A549 (cell line): ENCODE measurements at regions not wholly inside any gene's neighbourhood (a gene's known extent, or its start where the extent isn't known, plus 50 kb on each side); places are given as distances from the start of the nearest gene placed in this dataset.

Experiments
- ATAC-seq, 2 experiments: fragments of 200-7000 bp in 1 of 2; fragments of >200 bp in 1 of 2; cut with Nextera tagmentation in 1 of 2; cut with Tn5 transposase in 1 of 2; 3 replicates each; pipeline versions ENCODE4 v1.8.0 to v1.9.1; 2018 to 2020; ENCODE audit warnings: mild to moderate bottlenecking in 1 of 2, moderate library complexity in 1 of 2
- CTCF ChIA-PET: fragments of 300-600 bp; sonication (Branson Sonifier 250); formaldehyde crosslinking; extraction: SDS; loops from one replicate; lab custom pipeline; 2021; ENCODE audit warnings: antibody characterized with exemption, inconsistent platforms; lab: Yijun Ruan, JAX
- POLR2A ChIA-PET: fragments of 350-600 bp; formaldehyde crosslinking; extraction: SDS; loops from one replicate; lab custom pipeline; 2021; ENCODE audit warnings: antibody characterized with exemption, inconsistent platforms; lab: Yijun Ruan, JAX
- DNase-seq, 2 experiments: peaks; one replicate each; pipeline versions ENCODE4 v3.0.0 to v3.0.0-alpha.2; 2011 to 2016; ENCODE audit warnings: low read depth in 1 of 2, low spot score in 1 of 2
- FAIRE-seq: peaks from 2 replicates; lab custom pipeline; 2011; peaks lifted over from hg19 to GRCh38; lab: Jason Lieb, UNC
- H3K27ac ChIP-seq, 2 experiments: fragments of >200 bp; sonication (Bioruptor Twin); formaldehyde crosslinking; 3 replicates each; pipeline ENCODE4 v1.5.1; 2016 to 2017
- H3K4me1 ChIP-seq: fragments of >200 bp; sonication (Bioruptor Twin); formaldehyde crosslinking; 3 replicates; pipeline ENCODE4 v1.6.1; 2016
- H3K4me2 ChIP-seq: fragments of >200 bp; sonication (Bioruptor Twin); formaldehyde crosslinking; 3 replicates; pipeline ENCODE4 v1.6.1; 2016
- H3K4me3 ChIP-seq: fragments of >200 bp; sonication (Bioruptor Twin); formaldehyde crosslinking; 3 replicates; pipeline ENCODE4 v1.5.1; 2016
- H3K9me3 ChIP-seq: fragments of >200 bp; sonication (Bioruptor Twin); formaldehyde crosslinking; 3 replicates; pipeline ENCODE4 v1.6.1; 2016
- CBX2 ChIP-seq: fragments of 200-600 bp; sonication (generic); IDR thresholded peaks from 2 replicates; pipeline ENCODE4 v1.6.1; 2016; ENCODE audit warnings: low read depth, mild to moderate bottlenecking, borderline replicate concordance
- CEBPB ChIP-seq, 2 experiments: fragments of >200 bp in 1 of 2; sonication (Bioruptor Twin) in 1 of 2; formaldehyde crosslinking in 1 of 2; IDR thresholded peaks; 2 replicates each; pipeline ENCODE4 v1.6.1; 2012 to 2016
- EHMT2 ChIP-seq: fragments of 200-600 bp; sonication (generic); IDR thresholded peaks from 2 replicates; pipeline ENCODE4 v1.6.1; 2016; ENCODE audit warnings: antibody characterized with exemption, low read depth, mild to moderate bottlenecking, moderate library complexity
- FOSB ChIP-seq: fragments of 250-450 bp; sonication (Bioruptor Pico); IDR thresholded peaks from 2 replicates; pipeline ENCODE4 v1.5.0; 2020; ENCODE audit warnings: mild to moderate bottlenecking, moderate library complexity
- GATA3 ChIP-seq: IDR thresholded peaks from 2 replicates; pipeline ENCODE4 v1.6.1; 2012; ENCODE audit warnings: borderline replicate concordance
- JUN ChIP-seq, 2 experiments: fragments of >200 bp; sonication (Bioruptor Twin); formaldehyde crosslinking; IDR thresholded peaks; 2 replicates in 1 of 2; 3 replicates in 1 of 2; pipeline ENCODE4 v1.6.1; 2016 to 2017
- KDM5A ChIP-seq: fragments of 200-600 bp; sonication (generic); IDR thresholded peaks from 2 replicates; pipeline ENCODE4 v1.6.1; 2016; ENCODE audit warnings: antibody characterized with exemption, mild to moderate bottlenecking
- NFE2L2 ChIP-seq: fragments of 150-350 bp; conservative IDR thresholded peaks from 2 replicates; pipeline ENCODE4 v1.6.1; 2014; ENCODE audit warnings: low read length
- PHF8 ChIP-seq: fragments of 200-600 bp; sonication (generic); IDR thresholded peaks from 2 replicates; pipeline ENCODE4 v1.6.1; 2016; ENCODE audit warnings: low read depth, mild to moderate bottlenecking, antibody characterized with exemption, moderate library complexity, borderline replicate concordance
- RAD21 ChIP-seq, 2 experiments: fragments of >200 bp in 1 of 2; sonication (Bioruptor Twin) in 1 of 2; formaldehyde crosslinking in 1 of 2; IDR thresholded peaks in 1 of 2; conservative IDR thresholded peaks in 1 of 2; 2 replicates in 1 of 2; 3 replicates in 1 of 2; pipeline ENCODE4 v1.6.1; 2012 to 2018; ENCODE audit warnings: inconsistent platforms in 1 of 2
- RARB ChIP-seq: fragments of 250-450 bp; sonication (Bioruptor Pico); IDR thresholded peaks from 2 replicates; pipeline ENCODE4 v1.8.0; 2021; ENCODE audit warnings: mild to moderate bottlenecking, moderate library complexity
- RCOR1 ChIP-seq: fragments of 150-350 bp; IDR thresholded peaks from 2 replicates; pipeline ENCODE4 v1.6.1; 2014; ENCODE audit warnings: antibody characterized with exemption, low read length, low read depth
- RFX5 ChIP-seq: fragments of 450-650 bp; IDR thresholded peaks from 2 replicates; pipeline ENCODE4 v1.7.1; 2014; ENCODE audit warnings: antibody characterized with exemption, mild to moderate bottlenecking, moderate library complexity
- RNF2 ChIP-seq: fragments of 200-600 bp; sonication (generic); IDR thresholded peaks from 2 replicates; pipeline ENCODE4 v1.6.1; 2016; ENCODE audit warnings: low read depth, mild to moderate bottlenecking, antibody characterized with exemption, moderate library complexity, borderline replicate concordance
- SREBF2 ChIP-seq: fragments of 450-650 bp; IDR thresholded peaks from 2 replicates; pipeline ENCODE4 v1.6.1; 2014; ENCODE audit warnings: mild to moderate bottlenecking, moderate library complexity
- ZSCAN20 ChIP-seq: fragments of 250-450 bp; sonication (Bioruptor Pico); IDR thresholded peaks from 2 replicates; pipeline ENCODE4 v1.8.0; 2022; ENCODE audit warnings: mild to moderate bottlenecking, moderate library complexity
- WGBS: methylation state at CpG from one replicate; pipeline ENCODE4 v1.1.6; 2017; ENCODE audit errors: missing lambda C conversion rate; 5-methylcytosine and 5-hydroxymethylcytosine counted together
- TF ChIP-seq, protein P1 (sequence below): fragments of 200-600 bp; sonication (generic); IDR thresholded peaks from 2 replicates; pipeline ENCODE4 v1.6.1; 2016; ENCODE audit warnings: antibody characterized with exemption, mild to moderate bottlenecking, moderate library complexity
- TF ChIP-seq, protein P2 (sequence below): fragments of >200 bp; sonication (Bioruptor Twin); formaldehyde crosslinking; IDR thresholded peaks from 3 replicates; pipeline ENCODE4 v1.6.1; 2016

DNA sequence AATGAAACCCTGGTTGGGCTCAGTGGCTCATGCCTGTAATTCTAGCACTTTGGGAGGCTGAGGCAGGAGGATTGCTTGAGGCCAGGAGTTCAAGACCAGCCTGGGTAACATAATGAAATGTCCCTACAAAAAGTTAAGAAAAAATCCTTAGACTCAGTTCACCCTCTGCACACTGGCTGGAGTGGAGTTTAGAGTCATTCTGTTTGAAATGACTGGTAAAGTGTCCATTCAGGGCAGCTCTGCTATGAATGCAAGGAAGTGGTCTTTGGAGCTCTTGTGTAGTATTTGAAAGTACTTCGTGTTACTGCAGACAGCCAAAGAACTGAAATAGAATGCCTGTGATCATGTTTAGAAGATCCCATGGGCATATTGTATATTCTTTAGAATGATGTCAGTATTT, 466.5 kb downstream of the PCNX1 start:
- 77% methylated on average over 1 of the region's 1 CpG for WGBS

DNA sequence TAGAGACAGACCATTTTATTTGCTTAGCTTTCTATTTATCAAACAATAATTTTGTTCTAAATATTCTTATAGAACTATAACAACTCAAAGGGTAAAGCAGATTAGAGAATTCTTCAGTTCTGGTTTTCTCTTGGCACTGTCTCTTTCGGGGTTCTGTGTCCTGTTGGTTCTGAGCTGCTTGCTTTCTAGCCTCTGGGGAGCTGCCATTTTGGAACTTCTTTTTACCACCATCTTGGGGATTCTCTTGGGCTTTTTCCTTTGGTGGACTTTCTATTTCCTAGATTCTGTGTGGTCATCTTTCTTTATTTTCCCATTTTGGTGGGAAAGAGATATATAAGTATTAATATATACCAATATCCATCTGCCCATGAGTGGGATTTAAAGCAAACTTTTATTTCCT, 467.7 kb downstream of the PCNX1 start:
- TF ChIP-seq CBX2 (no peak), JUN (IDR thresholded peaks at IDR 0.05) (no peak), EHMT2 (peak; percentile 29; the same call in 1 of the 2 replicates)
- Histone ChIP-seq H3K4me1 (peaks cover 20% of the 10 kb centered on the region; the same call in 2 of the 3 replicates), H3K4me3 (no peak overlapping the region), H3K9me3 (no peaks in the 10 kb centered on the region), H3K27ac (no peak overlapping the region), H3K4me2 (no peak overlapping the region)
- FAIRE-seq, result no peak
- no peak for DNase-seq
- WGBS, result 74% methylated on average over 1 of the region's 1 CpG
- ATAC-seq, result no peak
- CTCF ChIA-PET, result no interaction called here
- POLR2A ChIA-PET, result no interaction called here

More for the DNA sequence above, 466.5 kb downstream of the PCNX1 start:
- CTCF ChIA-PET, result interaction anchor here (0.8 kb wide), 1 partner anchor 379 kb away, joined by 4 read pairs; no protein-coding TSS in a partner anchor
- Histone ChIP-seq H3K4me2 (no peak overlapping the region), H3K9me3 (no peaks in the 10 kb centered on the region), H3K27ac (peak overlapping the region in 1 of 2 experiments; percentile 31; a peak in 1 of 6 replicates), H3K4me1 (peaks cover 20% of the 10 kb centered on the region; the same call in 2 of the 3 replicates), H3K4me3 (no peak overlapping the region)
- DNase-seq (no peak), ATAC-seq (no peak), FAIRE-seq (no peak)
- TF ChIP-seq, protein P1, sequence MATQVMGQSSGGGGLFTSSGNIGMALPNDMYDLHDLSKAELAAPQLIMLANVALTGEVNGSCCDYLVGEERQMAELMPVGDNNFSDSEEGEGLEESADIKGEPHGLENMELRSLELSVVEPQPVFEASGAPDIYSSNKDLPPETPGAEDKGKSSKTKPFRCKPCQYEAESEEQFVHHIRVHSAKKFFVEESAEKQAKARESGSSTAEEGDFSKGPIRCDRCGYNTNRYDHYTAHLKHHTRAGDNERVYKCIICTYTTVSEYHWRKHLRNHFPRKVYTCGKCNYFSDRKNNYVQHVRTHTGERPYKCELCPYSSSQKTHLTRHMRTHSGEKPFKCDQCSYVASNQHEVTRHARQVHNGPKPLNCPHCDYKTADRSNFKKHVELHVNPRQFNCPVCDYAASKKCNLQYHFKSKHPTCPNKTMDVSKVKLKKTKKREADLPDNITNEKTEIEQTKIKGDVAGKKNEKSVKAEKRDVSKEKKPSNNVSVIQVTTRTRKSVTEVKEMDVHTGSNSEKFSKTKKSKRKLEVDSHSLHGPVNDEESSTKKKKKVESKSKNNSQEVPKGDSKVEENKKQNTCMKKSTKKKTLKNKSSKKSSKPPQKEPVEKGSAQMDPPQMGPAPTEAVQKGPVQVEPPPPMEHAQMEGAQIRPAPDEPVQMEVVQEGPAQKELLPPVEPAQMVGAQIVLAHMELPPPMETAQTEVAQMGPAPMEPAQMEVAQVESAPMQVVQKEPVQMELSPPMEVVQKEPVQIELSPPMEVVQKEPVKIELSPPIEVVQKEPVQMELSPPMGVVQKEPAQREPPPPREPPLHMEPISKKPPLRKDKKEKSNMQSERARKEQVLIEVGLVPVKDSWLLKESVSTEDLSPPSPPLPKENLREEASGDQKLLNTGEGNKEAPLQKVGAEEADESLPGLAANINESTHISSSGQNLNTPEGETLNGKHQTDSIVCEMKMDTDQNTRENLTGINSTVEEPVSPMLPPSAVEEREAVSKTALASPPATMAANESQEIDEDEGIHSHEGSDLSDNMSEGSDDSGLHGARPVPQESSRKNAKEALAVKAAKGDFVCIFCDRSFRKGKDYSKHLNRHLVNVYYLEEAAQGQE, result no peak
- no peak for TF ChIP-seq CEBPB (IDR thresholded peaks at IDR 0.05)
- no peak for TF ChIP-seq NFE2L2
- TF ChIP-seq KDM5A, result no peak
- no peak for TF ChIP-seq RARB (CRISPR knock-in tag)
- TF ChIP-seq ZSCAN20 (CRISPR knock-in tag), result no peak
- no peak for TF ChIP-seq FOSB (CRISPR knock-in tag)
- no peak for TF ChIP-seq RAD21 (conservative IDR thresholded peaks at IDR 0.05 in 1 of 2, IDR thresholded peaks at IDR 0.05 in 1 of 2)
- TF ChIP-seq CBX2, result no peak
- TF ChIP-seq, protein P2, sequence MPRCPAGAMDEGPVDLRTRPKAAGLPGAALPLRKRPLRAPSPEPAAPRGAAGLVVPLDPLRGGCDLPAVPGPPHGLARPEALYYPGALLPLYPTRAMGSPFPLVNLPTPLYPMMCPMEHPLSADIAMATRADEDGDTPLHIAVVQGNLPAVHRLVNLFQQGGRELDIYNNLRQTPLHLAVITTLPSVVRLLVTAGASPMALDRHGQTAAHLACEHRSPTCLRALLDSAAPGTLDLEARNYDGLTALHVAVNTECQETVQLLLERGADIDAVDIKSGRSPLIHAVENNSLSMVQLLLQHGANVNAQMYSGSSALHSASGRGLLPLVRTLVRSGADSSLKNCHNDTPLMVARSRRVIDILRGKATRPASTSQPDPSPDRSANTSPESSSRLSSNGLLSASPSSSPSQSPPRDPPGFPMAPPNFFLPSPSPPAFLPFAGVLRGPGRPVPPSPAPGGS, result no peak
- no peak for TF ChIP-seq SREBF2
- TF ChIP-seq GATA3, result no peak
- TF ChIP-seq RNF2, result no peak
- POLR2A ChIA-PET, result no interaction called here

DNA sequence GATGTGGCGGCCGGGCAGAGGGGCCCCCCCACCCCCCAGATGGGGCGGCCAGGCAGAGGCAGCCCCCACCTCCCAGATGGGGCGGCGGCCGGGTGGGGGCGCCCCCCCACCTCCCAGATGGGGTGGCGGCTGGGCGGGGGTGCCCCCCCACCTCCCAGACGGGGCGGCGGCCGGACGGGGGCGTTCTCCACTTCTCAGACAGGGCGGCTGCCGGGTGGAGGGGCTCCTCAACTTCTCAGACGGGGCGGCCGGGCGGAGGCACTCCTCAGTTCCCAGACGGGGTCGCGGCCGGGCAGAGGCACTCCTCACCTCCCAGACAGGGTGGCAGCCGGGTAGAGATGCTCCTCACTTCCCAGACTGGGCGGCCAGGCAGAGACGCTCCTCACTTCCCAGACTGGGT, 469.8 kb downstream of the PCNX1 start:
- Histone ChIP-seq H3K4me2 (peak overlapping the region; percentile 60; the same call in 2 of the 3 replicates), H3K9me3 (no peaks in the 10 kb centered on the region), H3K4me3 (peak overlapping the region; percentile 42), H3K4me1 (peaks cover 13% of the 10 kb centered on the region; the same call in 2 of the 3 replicates), H3K27ac (peak overlapping the region; percentile 32 to 75; a peak in 5 of 6 replicates)
- peak in 1 of 2 experiments; percentile 71; a peak in 3 of 6 replicates for ATAC-seq
- DNase-seq, result peak in 1 of 2 experiments; percentile 9
- WGBS, result no CpG with 5 or more reads among the region's 28 CpGs
- TF ChIP-seq RCOR1 (no peak), PHF8 (0 out of 2 replicates have a peak, but pooled peaks have one; percentile 15), RFX5 (no peak)
- ChIA-PET POLR2A (no interaction called here), CTCF (no interaction called here)
- no peak for FAIRE-seq
